HG02840 (cell line): ENCODE measurements at regions not wholly inside any gene's neighbourhood (a gene's known extent, or its start where the extent isn't known, plus 50 kb on each side); places are given as distances from the start of the nearest gene placed in this dataset.

ENCODE experiments used
- ATAC-seq: cut with Tn5 transposase; IDR thresholded peaks from one replicate; pipeline ENCODE4 v1.9.1; 2021; ENCODE audit warnings: mild to moderate bottlenecking, moderate library complexity, moderate number of reproducible peaks; ENCODE audit not compliant: unreplicated experiment, low FRiP score

GRCh38 chr5:74118071-74118470, 492.1 kb downstream of the ARHGEF28 start:
- no peak for ATAC-seq

GRCh38 chr5:74116984-74117383, 491.0 kb downstream of the ARHGEF28 start:
- ATAC-seq, result no peak

- ATAC-seq, result no peak
These were observed 490.3 kb downstream of the ARHGEF28 start for GRCh38 chr5:74116266-74116665.

- no peak for ATAC-seq
These were observed 487.9 kb downstream of the ARHGEF28 start for GRCh38 chr5:74113927-74114326.

- no peak for ATAC-seq
These were observed 487.2 kb downstream of the ARHGEF28 start for GRCh38 chr5:74113196-74113540.

- ATAC-seq, result no peak
These were observed 486.6 kb downstream of the ARHGEF28 start for GRCh38 chr5:74112372-74113195.

GRCh38 chr5:74111764-74112163, 485.8 kb downstream of the ARHGEF28 start:
- ATAC-seq, result no peak

- ATAC-seq, result no peak
These were observed 483.3 kb downstream of the ARHGEF28 start for GRCh38 chr5:74109344-74109743.

- ATAC-seq, result no peak
These were observed 481.9 kb downstream of the ARHGEF28 start for GRCh38 chr5:74107899-74108298.

- no peak for ATAC-seq
These were observed 479.3 kb downstream of the ARHGEF28 start for GRCh38 chr5:74105126-74105780.

- no peak for ATAC-seq
These were observed 477.4 kb downstream of the ARHGEF28 start for GRCh38 chr5:74103131-74104023.

- ATAC-seq, result no peak
These were observed 474.3 kb downstream of the ARHGEF28 start for GRCh38 chr5:74100268-74100665.

- no peak for ATAC-seq
These were observed 473.7 kb downstream of the ARHGEF28 start for GRCh38 chr5:74099538-74100267.

GRCh38 chr5:74098941-74099340, 472.9 kb downstream of the ARHGEF28 start:
- ATAC-seq, result no peak

GRCh38 chr5:74098456-74098855, 472.5 kb downstream of the ARHGEF28 start:
- ATAC-seq, result no peak

GRCh38 chr5:74096325-74096724, 470.3 kb downstream of the ARHGEF28 start:
- no peak for ATAC-seq

- no peak for ATAC-seq
These were observed 469.9 kb downstream of the ARHGEF28 start for GRCh38 chr5:74095871-74096270.

GRCh38 chr5:74094782-74095108, 468.7 kb downstream of the ARHGEF28 start:
- no peak for ATAC-seq

- ATAC-seq, result no peak
These were observed 468.2 kb downstream of the ARHGEF28 start for GRCh38 chr5:74094096-74094781.

GRCh38 chr5:74093561-74093960, 467.6 kb downstream of the ARHGEF28 start:
- no peak for ATAC-seq
